Astrocyte (in vitro differentiated cells and primary cell): ENCODE measurements at regions not wholly inside any gene's neighbourhood (a gene's known extent, or its start where the extent isn't known, plus 50 kb on each side); places are given as distances from the start of the nearest gene placed in this dataset.

Experiments
- DNase-seq: peaks from one replicate; pipeline ENCODE4 v3.0.0-alpha.2; 2010; ENCODE audit warnings: low read depth
- FAIRE-seq: peaks from 2 replicates; lab custom pipeline; 2011; peaks lifted over from hg19 to GRCh38; lab: Jason Lieb, UNC
- H2AFZ ChIP-seq: 2 replicates; pipeline ENCODE4 v1.6.0; 2012; ENCODE audit warnings: low read depth, low read length, inconsistent platforms
- H3K27ac ChIP-seq: 2 replicates; pipeline ENCODE4 v1.5.1; 2011; ENCODE audit warnings: low read depth, low read length, inconsistent platforms
- H3K27me3 ChIP-seq: 2 replicates; pipeline ENCODE4 v1.6.0; 2011; ENCODE audit warnings: low read length, inconsistent platforms; ENCODE audit not compliant: insufficient read depth
- H3K36me3 ChIP-seq: 2 replicates; pipeline ENCODE4 v1.5.1; 2011; ENCODE audit warnings: low read length, inconsistent platforms; ENCODE audit not compliant: insufficient read depth
- H3K4me1 ChIP-seq: 2 replicates; pipeline ENCODE4 v1.5.1; 2011; ENCODE audit warnings: low read length, inconsistent platforms; ENCODE audit not compliant: insufficient read depth
- H3K4me2 ChIP-seq: 2 replicates; pipeline ENCODE4 v1.6.0; 2012; ENCODE audit warnings: low read length, inconsistent platforms
- H3K4me3 ChIP-seq: 2 replicates; pipeline ENCODE4 v1.5.1; 2011; ENCODE audit warnings: low read depth, mild to moderate bottlenecking, low read length, inconsistent platforms; ENCODE audit not compliant: insufficient read depth
- H3K79me2 ChIP-seq: 2 replicates; pipeline ENCODE4 v1.6.0; 2012; ENCODE audit warnings: mild to moderate bottlenecking, low read length, inconsistent platforms; ENCODE audit not compliant: insufficient read depth
- H3K9ac ChIP-seq: 2 replicates; pipeline ENCODE4 v1.6.0; 2012; ENCODE audit warnings: mild to moderate bottlenecking, low read length, inconsistent platforms
- H3K9me3 ChIP-seq: 2 replicates; pipeline ENCODE4 v1.5.1; 2012; ENCODE audit warnings: low read depth, mild to moderate bottlenecking, low read length, inconsistent platforms; ENCODE audit not compliant: insufficient read depth
- H4K20me1 ChIP-seq: 2 replicates; pipeline ENCODE4 v1.6.0; 2012; ENCODE audit warnings: low read length, inconsistent platforms; ENCODE audit not compliant: insufficient read depth
- H3K27ac Mint-ChIP-seq: one replicate; pipeline ENCODE4 v1.8.0; 2021; ENCODE audit warnings: mild to moderate bottlenecking, mixed read lengths; ENCODE audit not compliant: unreplicated experiment
- H3K27me3 Mint-ChIP-seq: one replicate; pipeline ENCODE4 v1.8.0; 2021; ENCODE audit warnings: low read depth, mixed read lengths; ENCODE audit not compliant: unreplicated experiment
- H3K36me3 Mint-ChIP-seq: one replicate; pipeline ENCODE4 v1.8.0; 2021; ENCODE audit warnings: low read depth, mixed read lengths; ENCODE audit not compliant: unreplicated experiment
- H3K4me1 Mint-ChIP-seq: one replicate; pipeline ENCODE4 v1.8.0; 2021; ENCODE audit warnings: low read depth, mixed read lengths; ENCODE audit not compliant: unreplicated experiment
- H3K4me3 Mint-ChIP-seq: one replicate; pipeline ENCODE4 v1.8.0; 2021; ENCODE audit warnings: mild to moderate bottlenecking, moderate library complexity, mixed read lengths; ENCODE audit not compliant: unreplicated experiment
- H3K9me3 Mint-ChIP-seq: one replicate; pipeline ENCODE4 v1.8.0; 2021; ENCODE audit warnings: mild to moderate bottlenecking, mixed read lengths; ENCODE audit not compliant: unreplicated experiment
- CTCF ChIP-seq: IDR thresholded peaks from 2 replicates; pipeline ENCODE4 v1.5.1; 2011; ENCODE audit warnings: low read depth, mild to moderate bottlenecking, inconsistent platforms, low read length, moderate library complexity; ENCODE audit not compliant: insufficient read depth
- EZH2 ChIP-seq: IDR thresholded peaks from 2 replicates; pipeline ENCODE4 v1.6.1; 2012; ENCODE audit warnings: mild to moderate bottlenecking, low read length, inconsistent platforms; ENCODE audit not compliant: insufficient read depth

GRCh38 chr2:8571792-8572499, 109.9 kb upstream of the ID2 start:
- no peaks in the 10 kb centered on the region for H4K20me1 ChIP-seq
- H3K79me2 ChIP-seq, result no peaks in the 10 kb centered on the region
- H3K9me3 ChIP-seq, result no peaks in the 10 kb centered on the region
- no peak overlapping the region for H3K4me3 ChIP-seq
- TF ChIP-seq CTCF, result no peak
- TF ChIP-seq EZH2, result no peak
- DNase-seq, result no peak
- H2AFZ ChIP-seq, result no peak overlapping the region
- Mint-ChIP-seq H3K27me3 (peaks cover 35% of the 10 kb centered on the region), H3K27ac (no peak overlapping the region), H3K36me3 (peaks cover 1% of the 10 kb centered on the region), H3K4me3 (no peak overlapping the region), H3K9me3 (no peaks in the 10 kb centered on the region), H3K4me1 (peaks cover 16% of the 10 kb centered on the region)
- no peak overlapping the region for H3K9ac ChIP-seq
- no peak for FAIRE-seq
- H3K4me2 ChIP-seq, result no peak overlapping the region
- H3K27ac ChIP-seq, result no peak overlapping the region
- H3K27me3 ChIP-seq, result peaks cover 4% of the 10 kb centered on the region
- peaks cover 14% of the 10 kb centered on the region for H3K4me1 ChIP-seq
- no peaks in the 10 kb centered on the region for H3K36me3 ChIP-seq

- H3K4me1 ChIP-seq, result peaks cover 14% of the 10 kb centered on the region
- H3K9me3 ChIP-seq, result no peaks in the 10 kb centered on the region
- H3K27me3 ChIP-seq, result peaks cover 2% of the 10 kb centered on the region
- H3K9ac ChIP-seq, result no peak overlapping the region
- H3K4me3 ChIP-seq, result no peak overlapping the region
- H3K36me3 ChIP-seq, result no peaks in the 10 kb centered on the region
- Mint-ChIP-seq H3K27me3 (peaks cover 33% of the 10 kb centered on the region), H3K9me3 (no peaks in the 10 kb centered on the region), H3K27ac (no peak overlapping the region), H3K4me1 (peaks cover 16% of the 10 kb centered on the region), H3K36me3 (peaks cover 1% of the 10 kb centered on the region), H3K4me3 (no peak overlapping the region)
- no peak for FAIRE-seq
- no peak overlapping the region for H3K4me2 ChIP-seq
- H2AFZ ChIP-seq, result no peak overlapping the region
- TF ChIP-seq CTCF (no peak), EZH2 (no peak)
- no peaks in the 10 kb centered on the region for H3K79me2 ChIP-seq
- no peak overlapping the region for H3K27ac ChIP-seq
- no peaks in the 10 kb centered on the region for H4K20me1 ChIP-seq
- no peak for DNase-seq
Measured at GRCh38 chr2:8572712-8573233, 109.1 kb upstream of the ID2 start.
